Fibroblast of skin of back (primary cell): ENCODE measurements at regions not wholly inside any gene's neighbourhood (a gene's known extent, or its start where the extent isn't known, plus 50 kb on each side); places are given as distances from the start of the nearest gene placed in this dataset.
"Not testable (repeated sequence)": the region's sequence is repeated elsewhere in the genome, so short reads cannot be mapped to it uniquely, and the experiment has no call there.

Source experiments
- DNase-seq: peaks from one replicate; pipeline ENCODE4 v3.0.0-alpha.2; 2013

DNA sequence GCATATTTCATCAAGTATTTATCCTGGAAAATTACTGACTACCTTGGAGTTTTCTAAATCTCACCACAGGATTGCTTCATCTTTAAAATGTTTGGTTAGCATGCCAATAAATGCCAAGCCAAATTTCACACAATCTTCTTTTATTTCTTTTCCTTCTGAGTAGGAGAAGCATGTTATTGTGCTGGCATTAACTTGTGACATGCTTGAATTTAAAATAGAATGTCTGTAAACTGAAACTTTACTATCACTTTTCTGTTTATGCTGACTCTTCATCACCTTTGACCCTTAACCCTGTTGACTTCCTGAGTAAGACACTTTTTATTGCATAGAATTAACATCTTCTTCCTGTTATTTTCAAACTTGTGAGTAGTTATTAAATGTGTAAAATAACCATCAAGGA lies 56.2 kb upstream of the LRRTM4 start:
- DNase-seq, result no peak

DNA sequence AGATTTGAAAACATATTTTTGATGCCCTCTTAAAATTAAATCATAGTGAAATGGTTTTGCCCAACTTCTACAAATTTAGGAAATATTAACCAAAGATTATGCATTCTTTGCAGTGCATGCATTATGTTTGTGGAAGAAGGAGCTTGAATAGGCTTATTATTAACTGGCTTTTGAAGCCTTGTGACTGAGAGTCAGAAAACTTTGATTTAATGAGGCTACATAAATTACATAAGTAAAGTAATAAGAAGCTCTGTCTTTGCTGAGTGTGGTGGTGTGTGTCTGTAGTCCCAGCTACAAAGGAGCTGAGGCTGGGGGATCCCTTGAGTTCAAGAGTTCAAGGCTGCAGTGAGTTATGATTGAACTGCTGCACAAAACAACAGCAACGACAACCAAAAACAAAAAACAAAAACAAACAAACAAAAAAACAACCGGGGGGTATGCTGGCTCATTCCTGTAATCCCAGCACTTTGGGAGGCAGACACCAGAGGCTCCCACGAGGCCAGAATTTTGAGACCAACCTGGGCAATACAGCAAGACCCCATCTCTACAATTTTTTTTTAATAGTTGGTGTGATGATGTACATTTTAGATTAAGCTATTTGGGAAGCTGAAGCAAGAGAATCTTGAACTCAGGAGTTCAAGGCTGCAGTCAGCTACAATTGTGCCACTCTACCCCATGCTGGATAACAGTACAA lies 57.0 kb upstream of the LRRTM4 start:
- DNase-seq, result no peak

DNA sequence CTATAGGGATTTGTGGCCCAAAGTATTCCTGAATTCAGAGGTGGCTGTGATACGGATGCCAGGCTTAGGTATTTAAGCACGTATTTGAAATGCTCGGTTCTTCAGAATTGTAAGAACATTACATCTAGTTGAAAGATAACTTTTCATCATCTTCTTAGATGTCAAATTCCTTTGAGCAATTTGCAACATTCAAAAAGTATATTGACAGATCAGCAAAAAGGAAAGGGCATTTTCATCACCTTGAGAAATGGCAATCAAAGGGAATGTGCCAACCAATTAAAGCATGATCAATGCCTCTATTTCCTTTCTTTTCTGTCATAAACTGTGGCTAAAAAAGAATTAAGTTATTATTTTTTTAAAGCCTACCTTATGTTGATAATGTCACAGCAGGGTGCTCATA lies 66.3 kb upstream of the LRRTM4 start:
- DNase-seq, result no peak

DNA sequence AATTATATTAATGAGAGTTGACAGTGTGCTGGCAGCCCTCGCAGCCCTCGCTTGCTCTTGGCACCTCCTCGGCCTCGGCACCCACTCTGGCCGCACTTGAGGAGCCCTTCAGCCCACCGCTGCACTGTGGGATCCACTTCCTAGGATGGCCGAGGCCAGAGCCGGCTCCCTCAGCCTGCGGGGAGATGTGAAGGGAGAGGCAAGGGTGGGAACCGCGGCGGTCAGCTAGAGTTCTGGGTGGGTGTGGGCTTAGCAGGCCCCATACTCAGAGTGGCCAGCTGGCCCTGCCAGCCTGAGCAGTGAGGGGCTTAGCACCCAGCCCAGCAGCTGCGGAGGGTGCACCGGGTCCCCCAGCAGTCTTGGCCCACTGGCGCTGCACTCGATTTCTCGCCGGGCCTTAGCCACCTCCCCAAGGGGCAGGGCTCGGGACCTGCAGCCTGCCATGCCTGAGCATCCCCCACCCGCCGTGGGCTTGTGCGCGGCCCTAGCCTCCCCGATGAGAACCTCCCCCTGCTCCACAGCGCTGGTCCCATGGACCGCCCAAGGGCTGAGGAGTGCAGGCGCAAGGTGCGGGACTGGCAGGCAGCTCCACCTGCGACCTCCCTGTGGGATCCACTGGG lies 68.2 kb upstream of the LRRTM4 start:
- no peak for DNase-seq

DNA sequence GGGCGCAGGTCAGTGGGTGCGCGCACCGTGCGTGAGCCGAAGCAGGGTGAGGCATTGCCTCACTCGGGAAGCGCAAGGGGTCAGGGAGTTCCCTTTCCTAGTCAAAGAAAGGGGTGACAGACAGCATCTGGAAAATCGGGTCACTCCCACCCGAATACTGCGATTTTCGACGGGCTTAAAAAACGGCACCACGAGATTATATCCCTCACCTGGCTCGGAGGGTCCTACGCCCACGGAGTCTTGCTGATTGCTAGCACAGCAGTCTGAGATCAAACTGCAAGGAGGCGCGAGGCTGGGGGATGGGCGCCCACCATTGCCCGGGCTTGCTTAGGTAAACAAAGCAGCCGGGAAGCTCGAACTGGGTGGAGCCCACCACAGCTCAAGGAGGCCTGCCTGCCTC lies 70.8 kb upstream of the LRRTM4 start:
- DNase-seq, result not testable (repeated sequence)

DNA sequence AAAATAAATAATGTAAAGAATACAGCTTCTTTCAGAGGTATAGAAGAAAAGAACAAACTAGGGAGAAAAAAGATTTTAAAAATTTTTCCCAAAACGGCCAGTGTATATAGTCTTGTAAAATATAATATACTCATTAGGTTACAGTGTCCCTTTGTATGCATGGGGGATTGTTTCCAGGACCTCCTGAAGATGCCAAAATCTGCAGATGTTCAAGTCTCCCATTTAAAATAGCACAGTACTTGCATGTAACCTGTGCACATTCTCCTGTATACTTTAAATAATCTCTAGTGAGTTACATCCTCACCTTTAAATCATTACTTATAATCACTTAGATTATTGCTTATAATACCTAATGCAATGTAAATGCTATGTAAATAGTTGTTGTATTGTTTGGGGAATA lies 80.6 kb upstream of the LRRTM4 start:
- DNase-seq, result no peak

DNA sequence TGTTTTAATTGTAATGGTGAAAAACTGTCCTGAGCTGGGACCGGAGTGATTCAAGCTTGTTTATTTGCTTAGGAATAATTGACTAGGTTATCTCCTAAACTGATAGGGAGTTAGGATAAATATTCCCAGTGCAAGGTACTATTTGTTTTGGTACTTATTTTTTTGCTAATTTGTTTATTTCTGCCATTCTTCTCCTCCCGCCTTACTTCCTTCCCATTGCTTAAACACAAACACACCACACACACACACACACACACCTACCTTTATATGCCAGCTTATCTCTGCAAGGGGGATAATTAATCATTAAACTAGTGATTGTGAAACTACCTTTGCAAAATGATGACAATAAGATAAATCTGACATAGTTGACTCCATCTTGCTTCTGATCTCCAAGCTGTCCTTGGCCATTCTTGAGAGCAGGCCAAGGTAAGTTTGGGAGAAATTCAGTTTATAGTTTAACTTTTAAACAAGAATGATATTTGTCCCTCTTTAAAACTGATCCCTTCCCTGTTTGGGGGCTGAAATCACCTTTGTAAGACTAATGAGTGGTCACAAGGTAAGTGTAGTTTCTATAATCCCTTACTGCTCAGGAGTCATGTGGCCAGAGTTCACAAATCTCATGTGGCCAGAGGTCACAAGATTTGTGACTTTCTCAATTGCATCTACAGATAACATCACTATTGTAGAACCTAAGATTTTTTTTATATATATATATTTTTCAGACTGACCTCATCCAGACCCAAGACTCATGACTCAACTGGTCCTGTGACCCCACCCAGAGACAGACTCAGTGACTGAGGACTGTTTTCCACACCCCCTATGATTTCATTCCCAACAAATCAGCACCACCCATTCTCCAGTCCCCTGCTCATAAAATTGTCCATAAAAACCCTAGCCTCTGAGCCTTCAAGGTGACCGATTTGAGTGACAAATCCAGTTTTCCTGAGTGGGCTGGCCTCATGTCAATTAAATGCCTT lies 83.1 kb upstream of the LRRTM4 start:
- DNase-seq, result no peak

DNA sequence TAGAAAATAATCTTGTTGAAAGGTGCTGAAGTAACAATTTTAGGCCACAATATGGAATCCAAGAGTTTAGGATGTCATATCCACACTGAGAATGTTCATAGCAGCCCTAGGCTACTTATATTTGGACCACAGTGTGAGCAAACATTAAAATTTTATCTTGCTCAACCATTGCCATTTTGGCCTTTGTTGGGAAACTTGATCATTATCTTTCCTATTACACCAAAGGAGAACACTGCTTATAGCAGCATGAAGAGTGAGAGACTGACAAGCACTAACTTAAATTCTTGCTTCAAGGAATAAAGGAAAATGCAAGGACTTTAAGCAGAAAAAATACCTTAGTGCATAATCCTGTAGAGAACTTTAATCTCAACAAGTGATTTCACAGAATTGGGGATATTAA lies 86.3 kb upstream of the LRRTM4 start:
- no peak for DNase-seq

DNA sequence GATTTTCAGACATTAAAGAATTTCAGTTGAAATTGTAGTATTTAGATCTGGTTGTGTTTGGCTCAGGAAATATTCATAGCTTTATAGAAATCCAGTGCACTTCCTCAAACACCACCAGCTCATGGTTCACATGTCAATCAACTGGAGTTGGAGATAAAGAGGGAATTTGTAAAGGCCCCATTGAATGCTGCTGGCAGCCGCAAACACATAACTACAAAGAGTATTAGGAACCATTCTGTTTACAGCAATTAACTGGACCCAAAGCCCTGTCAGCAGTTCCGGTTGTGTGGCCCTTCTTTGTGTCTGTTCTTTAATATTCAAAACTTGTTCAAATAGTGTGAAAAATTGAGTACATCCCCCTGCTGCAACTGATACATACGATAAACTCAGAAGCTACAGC lies 107.4 kb upstream of the LRRTM4 start:
- no peak for DNase-seq

DNA sequence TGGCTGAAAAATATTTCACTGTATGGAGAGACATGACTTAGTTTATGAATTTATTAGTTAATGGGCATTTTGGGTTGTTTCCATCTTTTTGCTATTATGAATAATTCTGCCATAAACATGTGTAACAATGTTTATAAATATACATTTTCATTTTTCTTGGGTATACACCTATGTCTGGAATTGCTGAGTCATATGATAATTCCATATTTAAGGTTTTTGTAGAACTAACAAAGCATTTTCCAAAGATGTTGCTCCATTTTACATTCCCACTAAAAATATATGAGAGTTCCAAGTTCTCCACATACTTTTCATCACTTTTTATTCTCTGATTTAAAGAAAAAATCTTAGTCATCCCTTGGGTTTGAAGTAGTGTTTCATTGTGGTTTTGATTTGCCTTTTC lies 108.8 kb upstream of the LRRTM4 start:
- no peak for DNase-seq

DNA sequence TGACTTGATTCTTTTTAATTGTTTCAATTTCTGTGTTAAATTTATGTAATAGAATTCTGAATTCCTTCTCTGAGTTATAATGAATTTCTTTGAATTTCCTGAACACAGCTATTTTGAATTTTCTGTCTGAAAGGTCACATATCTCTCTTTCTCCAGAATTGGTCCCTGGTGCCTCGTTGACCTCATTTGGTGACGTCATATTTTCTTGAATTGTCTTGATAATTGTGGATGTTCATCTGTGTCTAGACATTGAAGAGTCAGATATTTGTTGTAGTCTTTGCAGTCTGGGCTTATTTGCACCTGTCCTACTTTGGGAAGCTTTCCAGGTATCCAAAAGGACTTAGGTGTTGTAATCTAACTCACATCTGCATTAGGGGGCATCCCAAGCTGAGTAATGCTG lies 111.4 kb upstream of the LRRTM4 start:
- DNase-seq, result no peak

DNA sequence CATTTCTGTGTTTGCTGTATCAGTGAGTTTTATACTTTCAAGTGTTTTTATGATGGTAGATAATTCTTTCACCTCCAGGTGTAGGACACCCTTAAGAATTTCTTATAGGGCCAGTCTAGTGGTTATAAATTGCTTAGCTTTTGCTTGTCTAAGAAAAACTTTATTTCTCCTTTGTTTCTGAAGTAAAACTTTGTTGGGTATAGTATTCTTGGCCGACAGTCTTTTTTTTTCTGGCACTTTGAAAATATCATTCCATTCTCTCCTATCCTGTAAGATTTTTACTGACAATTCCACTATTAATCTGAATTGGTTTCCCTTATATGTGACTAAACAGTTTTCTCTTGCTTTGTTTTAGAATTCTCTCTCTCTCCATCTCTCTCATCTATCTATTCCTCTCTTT lies 118.7 kb upstream of the LRRTM4 start:
- DNase-seq, result no peak

DNA sequence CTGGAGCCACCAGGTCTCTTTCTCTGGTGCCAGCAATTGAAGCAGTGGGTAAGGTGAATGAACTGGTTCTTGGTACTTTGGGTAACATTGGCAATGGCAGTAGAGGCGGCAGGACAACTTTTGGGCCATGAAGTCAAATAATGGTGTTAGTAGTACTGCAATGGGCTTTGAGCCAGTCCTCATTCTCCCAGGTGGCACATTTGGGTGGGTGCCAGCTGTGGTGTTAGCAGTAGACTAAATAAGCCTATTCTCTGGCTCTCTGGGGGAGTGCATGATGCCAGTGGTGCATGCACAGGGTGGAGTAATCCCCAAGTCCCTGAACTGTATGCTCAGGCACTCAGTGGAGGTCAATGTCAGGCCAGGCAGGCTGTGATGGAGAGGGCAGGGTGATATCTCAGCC lies 120.2 kb upstream of the LRRTM4 start:
- no peak for DNase-seq

DNA sequence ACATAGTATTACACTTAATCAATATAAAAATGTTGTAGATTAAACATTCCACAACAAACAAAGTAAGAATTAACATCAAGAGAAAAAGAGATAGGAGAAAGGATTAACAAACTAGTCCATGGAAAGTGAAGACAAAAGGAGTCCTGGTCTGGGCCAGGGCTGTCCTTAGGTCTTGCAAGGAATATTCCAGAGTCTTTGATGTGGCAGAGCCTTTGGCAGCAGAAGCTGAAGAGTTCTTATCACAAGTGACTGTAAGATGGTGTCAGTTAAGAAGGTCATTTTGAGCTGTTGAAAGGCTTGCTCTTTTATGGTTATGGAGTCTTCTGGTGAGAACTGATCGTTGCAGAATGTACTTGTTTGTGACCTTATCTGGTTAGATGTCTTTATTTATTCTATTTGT lies 127.7 kb upstream of the LRRTM4 start:
- no peak for DNase-seq

DNA sequence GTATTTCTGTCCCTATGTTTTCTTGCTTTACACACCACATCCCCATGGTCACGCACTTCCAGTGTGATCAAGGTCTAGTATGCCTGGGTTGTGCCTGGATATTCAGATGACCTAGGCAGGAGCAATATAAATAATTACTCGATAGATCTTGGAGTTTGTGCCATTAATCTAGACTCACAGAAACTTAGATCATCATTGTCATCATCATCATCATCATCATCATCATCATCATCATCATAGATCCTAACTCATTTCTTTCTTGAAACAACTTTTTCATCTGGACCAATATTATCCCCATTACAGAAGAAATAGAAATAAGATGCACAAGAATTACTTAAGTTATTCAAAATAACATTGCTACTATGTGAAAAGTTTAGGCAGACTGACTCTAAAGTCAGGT lies 130.3 kb upstream of the LRRTM4 start:
- no peak for DNase-seq

DNA sequence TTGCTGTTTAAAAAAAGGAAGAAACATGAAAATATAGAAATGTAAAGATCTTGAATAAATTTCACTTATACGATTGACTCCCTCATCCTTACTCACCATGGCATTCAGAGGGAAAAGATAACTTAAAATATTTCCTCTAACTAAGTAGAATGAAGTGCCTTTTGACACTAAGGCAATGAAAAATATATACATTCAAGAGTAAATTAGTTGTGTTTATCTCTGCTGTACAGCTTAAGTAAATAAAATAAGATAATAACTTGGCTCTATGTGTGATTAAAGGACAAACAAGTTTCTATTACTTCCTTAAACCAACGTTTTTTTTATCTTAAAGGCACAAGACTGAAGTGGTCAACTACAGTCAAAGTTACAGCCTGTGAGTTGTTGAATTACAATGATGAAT lies 142.3 kb upstream of the LRRTM4 start:
- DNase-seq, result no peak

DNA sequence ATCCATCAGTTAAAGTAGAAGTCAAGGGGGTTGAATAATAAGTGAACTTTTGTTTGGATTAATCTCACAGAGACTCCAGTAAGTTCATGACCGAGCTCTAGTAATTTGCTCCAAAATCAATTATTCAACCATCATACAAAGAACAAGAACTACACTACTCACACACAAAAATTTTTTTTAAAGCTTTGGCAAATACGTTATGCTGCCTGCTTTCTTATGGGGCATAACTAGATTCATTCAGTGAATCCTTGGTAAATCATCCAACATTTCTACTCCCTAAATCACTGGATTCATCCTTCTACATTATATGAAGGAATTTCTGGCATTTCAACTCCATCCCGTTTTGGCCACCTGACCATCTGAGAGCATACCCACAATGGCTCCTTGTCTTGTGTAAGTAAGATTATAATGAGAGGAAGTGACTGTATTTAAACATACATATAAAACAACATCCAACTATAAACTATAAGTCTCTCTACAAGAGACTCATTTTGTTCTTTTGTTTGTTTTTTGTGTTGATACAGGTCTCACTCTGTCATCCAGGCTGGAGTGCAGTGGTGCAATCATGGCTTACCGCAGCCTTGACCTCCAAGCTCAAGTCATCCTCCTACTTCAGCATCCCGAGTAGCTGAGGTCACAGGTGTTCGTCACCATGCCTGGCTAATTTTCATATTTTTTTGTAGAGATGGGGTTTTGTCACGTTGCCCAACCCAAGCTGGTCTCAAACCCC lies 144.2 kb upstream of the LRRTM4 start:
- DNase-seq, result no peak

DNA sequence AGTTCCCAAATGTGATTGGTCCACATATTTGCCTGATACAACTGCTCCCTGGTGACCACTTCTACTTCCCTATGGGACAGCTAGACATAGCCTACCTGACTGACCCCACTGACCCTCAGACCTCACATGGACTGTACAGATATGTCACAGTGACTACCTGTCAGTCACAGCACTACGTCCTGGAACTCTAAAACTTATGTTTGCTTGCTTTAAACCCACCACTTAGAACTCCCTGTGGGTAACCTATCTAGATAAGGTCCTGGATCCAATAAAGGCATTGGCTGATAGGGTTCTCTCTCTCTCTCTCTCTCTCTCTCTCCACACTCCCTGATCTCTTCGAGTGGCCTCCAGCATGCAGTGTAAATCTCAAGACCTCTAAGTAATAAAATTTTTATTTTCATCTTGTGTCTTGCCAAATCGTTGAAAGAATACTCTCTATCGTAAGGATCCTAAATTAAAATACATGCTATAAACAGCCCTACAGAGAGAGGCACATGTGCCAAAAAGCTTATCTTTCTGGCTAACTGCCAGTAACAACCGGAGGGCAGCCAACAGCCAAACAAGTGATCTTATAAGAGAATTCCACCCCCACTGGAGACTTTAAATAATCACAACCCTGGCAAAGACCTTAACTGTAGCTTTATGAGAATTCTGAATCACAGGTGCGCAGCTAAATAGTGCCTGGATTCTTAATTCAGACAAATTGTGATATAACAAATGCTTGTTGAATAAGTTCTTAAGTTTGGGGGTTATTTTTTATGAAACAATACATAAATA lies 162.6 kb upstream of the LRRTM4 start:
- not testable (repeated sequence) for DNase-seq

DNA sequence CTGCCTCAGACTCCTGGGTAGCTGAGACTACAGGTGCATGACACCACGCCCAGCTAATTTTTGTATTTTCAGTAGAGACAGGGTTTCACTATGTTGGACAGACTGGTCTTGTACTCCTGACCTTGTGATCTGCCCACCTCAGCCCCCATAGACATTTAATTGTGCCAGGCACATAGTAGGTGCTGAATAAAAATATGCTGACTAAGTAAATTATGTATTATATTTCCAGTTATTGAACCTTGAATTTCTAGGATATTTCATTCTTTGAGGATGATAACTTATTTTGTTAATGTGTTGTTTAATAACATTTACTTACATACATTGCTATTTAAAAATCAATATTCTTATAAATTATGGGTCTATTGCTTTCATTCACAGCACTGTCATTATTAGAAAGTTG lies 190.4 kb upstream of the LRRTM4 start:
- DNase-seq, result no peak

DNA sequence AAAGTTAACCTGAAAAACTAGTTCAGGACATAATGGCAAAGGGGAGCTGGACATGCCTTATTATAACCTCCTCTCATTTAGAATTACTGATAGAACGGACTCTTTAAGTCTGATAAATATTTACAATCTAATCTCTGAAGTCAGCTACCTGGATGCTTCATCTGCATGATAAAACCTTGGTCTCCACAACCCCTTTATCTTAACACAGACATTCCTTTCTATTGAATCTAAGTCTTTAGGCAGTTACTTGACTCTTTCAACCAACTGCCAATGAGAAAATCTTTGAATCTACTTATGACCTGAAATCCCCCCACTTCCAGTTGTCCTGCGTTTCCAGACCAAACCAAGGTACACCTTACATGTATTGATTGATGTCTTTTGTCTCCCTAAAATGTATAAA lies 191.2 kb upstream of the LRRTM4 start:
- DNase-seq, result no peak

DNA sequence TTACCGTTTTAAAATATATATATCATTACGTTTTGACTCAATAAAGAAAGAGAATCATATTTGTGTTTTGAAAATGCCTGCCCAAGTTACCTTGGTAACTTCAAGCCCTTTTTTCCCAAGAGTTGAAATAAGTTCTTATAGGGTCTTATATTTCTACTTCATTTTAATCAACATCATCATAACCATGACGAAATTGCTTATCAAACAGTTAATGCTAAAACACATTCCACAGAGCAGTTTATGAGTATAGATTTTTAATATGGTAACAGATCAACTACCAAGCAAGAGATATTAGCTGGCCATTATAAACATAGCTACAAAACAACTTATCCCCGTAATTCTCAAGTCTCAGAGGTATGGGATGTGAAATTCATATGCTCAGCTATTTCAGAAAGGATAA lies 197.9 kb upstream of the LRRTM4 start:
- no peak for DNase-seq

DNA sequence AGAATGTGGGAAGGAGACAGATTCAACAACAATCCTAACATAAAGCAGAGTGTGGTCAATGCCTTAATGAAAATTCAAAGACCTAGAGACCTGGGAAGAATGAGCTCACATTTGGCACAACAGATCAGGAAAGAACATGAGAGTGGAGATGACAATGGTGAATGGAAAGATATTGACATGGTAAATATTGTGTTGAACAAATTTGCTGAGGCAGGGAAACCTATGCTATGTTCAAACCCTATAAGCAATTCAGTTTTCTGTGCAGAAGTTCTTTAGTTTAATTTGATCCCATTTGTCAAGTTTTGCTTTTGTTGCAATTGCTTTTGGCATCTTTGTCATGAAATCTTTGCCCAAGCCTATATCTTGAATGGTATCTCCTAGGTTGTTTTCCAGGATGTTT lies 199.4 kb upstream of the LRRTM4 start:
- DNase-seq, result no peak
